ENCODE measurements at regions not wholly inside any gene's neighbourhood (a gene's known extent, or its start where the extent isn't known, plus 50 kb on each side); places are given as distances from the start of the nearest gene placed in this dataset.

DNA sequence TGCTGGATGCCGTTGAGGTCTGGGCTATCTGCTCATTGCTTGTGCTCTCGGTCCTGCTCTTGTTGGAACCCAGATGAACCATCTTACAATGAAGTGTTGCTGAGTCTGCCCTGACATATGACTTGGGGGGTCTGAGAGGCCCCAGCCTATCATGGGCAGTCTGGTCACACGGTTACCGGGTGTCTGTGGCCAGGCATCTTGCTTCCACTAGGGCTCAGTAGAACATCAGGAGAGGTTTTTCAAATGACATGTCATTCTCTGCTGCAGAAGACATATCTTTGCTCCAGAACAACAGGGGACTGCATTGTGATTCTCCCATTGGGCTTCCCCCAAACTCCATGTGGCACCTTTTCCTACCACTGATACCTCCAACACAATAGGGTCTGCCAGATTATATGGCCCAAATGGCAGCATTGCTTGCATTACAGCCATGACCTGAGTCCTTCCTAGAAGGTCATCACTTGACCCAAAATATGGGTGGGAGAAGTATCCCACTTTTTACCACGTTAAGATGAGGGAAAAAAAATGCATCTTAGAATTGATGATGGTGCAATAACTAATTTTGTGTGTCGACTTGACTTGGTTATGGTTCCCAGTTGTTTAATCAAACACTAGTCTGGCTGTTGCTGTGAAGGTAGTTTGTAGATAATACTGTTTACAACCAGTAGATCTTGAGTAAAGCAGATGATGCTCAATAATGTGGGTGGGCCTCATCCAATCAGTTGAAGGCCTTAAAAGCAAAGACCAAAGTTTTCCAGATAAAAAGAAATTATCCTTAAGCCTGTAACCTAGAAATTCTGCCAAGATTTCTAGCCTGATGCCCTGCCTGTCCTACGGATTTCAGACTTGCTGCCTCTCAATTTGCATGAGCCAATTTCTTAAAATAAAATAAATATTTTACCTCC lies 241.0 kb downstream of the QKI start:
- peak; percentile 31 for TF ChIP-seq CTCF (IDR thresholded peaks at IDR 0.05; ENCODE audit: insufficient read depth, low read depth, low read length, missing control alignments)
- no peak for DNase-seq (ENCODE audit: low read depth)
- no peak overlapping the region for H3K4me3 ChIP-seq (ENCODE audit: low read depth, low read length)

- H3K4me3 ChIP-seq (ENCODE audit: low read depth, low read length), result no peak overlapping the region
- DNase-seq (ENCODE audit: low read depth), result no peak
- no peak for TF ChIP-seq CTCF (IDR thresholded peaks at IDR 0.05; ENCODE audit: insufficient read depth, low read depth, low read length, missing control alignments)
These were observed 237.6 kb downstream of the QKI start for GRCh38 chr6:163651915-163652668.

- no peak overlapping the region for H3K4me3 ChIP-seq (ENCODE audit: low read depth, low read length)
- TF ChIP-seq CTCF (IDR thresholded peaks at IDR 0.05; ENCODE audit: insufficient read depth, low read depth, low read length, missing control alignments), result no peak
- DNase-seq (ENCODE audit: low read depth), result no peak
These were observed 236.9 kb downstream of the QKI start for GRCh38 chr6:163651426-163651825.

DNA sequence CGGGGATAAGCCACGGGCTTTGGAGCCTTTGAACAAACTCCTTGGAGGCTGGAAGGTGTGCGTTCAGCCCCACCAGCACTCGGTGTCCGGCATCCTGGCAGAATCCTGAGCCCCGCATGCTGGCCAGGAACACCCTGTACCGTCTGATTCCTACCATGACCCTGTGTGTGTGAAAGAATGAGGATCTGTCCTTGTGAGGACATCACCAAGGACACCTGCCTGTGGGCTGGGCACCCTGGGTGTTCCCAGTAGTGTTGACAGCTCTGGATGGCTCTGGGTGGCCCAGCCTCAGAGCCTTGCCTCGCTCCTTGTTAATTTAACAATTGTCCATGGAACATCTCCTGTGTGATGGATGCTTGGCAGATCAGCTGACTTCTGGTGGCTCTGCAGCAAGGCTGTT lies 234.3 kb downstream of the QKI start:
- TF ChIP-seq CTCF (IDR thresholded peaks at IDR 0.05; ENCODE audit: insufficient read depth, low read depth, low read length, missing control alignments), result no peak
- no peak for DNase-seq (ENCODE audit: low read depth)
- no peak overlapping the region for H3K4me3 ChIP-seq (ENCODE audit: low read depth, low read length)

- H3K4me3 ChIP-seq (ENCODE audit: low read depth, low read length), result no peak overlapping the region
- no peak for TF ChIP-seq CTCF (IDR thresholded peaks at IDR 0.05; ENCODE audit: insufficient read depth, low read depth, low read length, missing control alignments)
- DNase-seq (ENCODE audit: low read depth), result no peak
These were observed 233.1 kb downstream of the QKI start for GRCh38 chr6:163647624-163648023.

DNA sequence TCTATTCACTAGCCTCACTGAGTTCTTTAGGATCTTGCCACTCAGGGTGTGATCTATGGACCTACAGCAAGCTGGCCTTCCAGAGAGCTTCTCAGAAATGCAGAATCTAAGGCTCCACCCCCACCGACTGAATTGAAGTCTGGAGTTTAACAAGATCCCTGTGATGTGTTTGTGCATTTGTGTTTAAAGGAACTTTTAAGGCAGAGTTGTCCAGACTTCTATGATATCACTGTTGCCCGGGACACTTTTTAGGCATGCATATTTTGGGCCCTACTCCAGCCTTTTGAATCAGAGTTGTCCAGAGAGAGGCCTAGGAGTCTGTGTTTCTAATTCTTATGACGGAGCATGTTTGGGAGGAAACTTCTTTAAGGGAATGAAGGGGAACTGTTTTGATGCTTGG lies 232.3 kb downstream of the QKI start:
- no peak for TF ChIP-seq CTCF (IDR thresholded peaks at IDR 0.05; ENCODE audit: insufficient read depth, low read depth, low read length, missing control alignments)
- H3K4me3 ChIP-seq (ENCODE audit: low read depth, low read length), result no peak overlapping the region
- no peak for DNase-seq (ENCODE audit: low read depth)
